Bone marrow (tissue), 2 donors: ENCODE measurements at regions not wholly inside any gene's neighbourhood (a gene's known extent, or its start where the extent isn't known, plus 50 kb on each side); places are given as distances from the start of the nearest gene placed in this dataset.

Source experiments
- DNase-seq, 2 donors: peaks; one replicate each; lab custom pipeline; 2025; lab: John Stamatoyannopoulos, UW

- DNase-seq = no peak
Observed at GRCh38 chr20:22431419-22431818, 153.0 kb downstream of the FOXA2 start.

- no peak for DNase-seq
Observed at GRCh38 chr20:22430746-22431168, 153.6 kb downstream of the FOXA2 start.

- no peak for DNase-seq
Observed at GRCh38 chr20:22430154-22430745, 154.1 kb downstream of the FOXA2 start.

GRCh38 chr20:22429175-22430153 lies 154.9 kb downstream of the FOXA2 start:
- DNase-seq = no peak

GRCh38 chr20:22428051-22428450 lies 156.3 kb downstream of the FOXA2 start:
- DNase-seq = no peak

- no peak for DNase-seq
Observed at GRCh38 chr20:22426772-22427171, 157.6 kb downstream of the FOXA2 start.

- DNase-seq = no peak
Observed at GRCh38 chr20:22425344-22426295, 158.8 kb downstream of the FOXA2 start.

- DNase-seq = no peak
Observed at GRCh38 chr20:22423190-22423832, 161.1 kb downstream of the FOXA2 start.

- no peak for DNase-seq
Observed at GRCh38 chr20:22420116-22420598, 164.2 kb downstream of the FOXA2 start.

GRCh38 chr20:22418738-22419137 lies 165.6 kb downstream of the FOXA2 start:
- DNase-seq = no peak

- no peak for DNase-seq
Observed at GRCh38 chr20:22414305-22414742, 170.0 kb downstream of the FOXA2 start.

GRCh38 chr20:22412977-22413868 lies 171.1 kb downstream of the FOXA2 start:
- DNase-seq = no peak

- DNase-seq = no peak
Observed at GRCh38 chr20:22411627-22412450, 172.5 kb downstream of the FOXA2 start.

GRCh38 chr20:22411286-22411626 lies 173.1 kb downstream of the FOXA2 start:
- no peak for DNase-seq

GRCh38 chr20:22410556-22411130 lies 173.7 kb downstream of the FOXA2 start:
- no peak for DNase-seq

- no peak for DNase-seq
Observed at GRCh38 chr20:22408521-22409402, 175.6 kb downstream of the FOXA2 start.

GRCh38 chr20:22407237-22408193 lies 176.9 kb downstream of the FOXA2 start:
- DNase-seq = no peak
